ENCODE measurements at regions not wholly inside any gene's neighbourhood (a gene's known extent, or its start where the extent isn't known, plus 50 kb on each side); places are given as distances from the start of the nearest gene placed in this dataset.

DNA sequence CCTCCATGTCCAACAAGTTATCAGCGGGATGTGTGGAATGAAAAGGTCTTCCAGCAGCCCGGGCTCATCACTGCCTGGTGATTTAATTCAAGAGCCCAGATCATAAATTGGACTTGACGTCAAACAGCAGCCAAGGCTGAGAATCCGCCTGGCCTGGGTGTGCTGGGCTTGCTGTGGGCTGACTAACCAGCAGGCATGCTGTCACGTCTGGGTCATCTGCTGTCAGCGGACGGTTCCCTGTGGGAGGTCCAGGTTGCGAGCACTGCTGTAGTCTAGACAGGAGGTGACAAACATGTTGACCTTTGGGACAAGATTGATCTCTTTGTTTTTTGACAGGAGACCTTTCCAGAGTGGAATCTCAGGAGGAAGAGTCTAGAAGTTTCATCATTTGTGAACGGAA, 289.7 kb downstream of the OSTF1 start:
- ChIA-PET CTCF (no interaction called here), POLR2A (no interaction called here)
- Histone ChIP-seq H3K4me1 (no peaks in the 10 kb centered on the region), H3K4me2 (no peak overlapping the region), H3K27ac (no peak overlapping the region), H3K9me3 (no peaks in the 10 kb centered on the region), H3K4me3 (no peak overlapping the region)
- FAIRE-seq = no peak
- WGBS (ENCODE audit: missing lambda C conversion rate) = 7% methylated on average over 9 of the region's 9 CpGs
- ATAC-seq = peak; percentile 66 to 84; a peak in 5 of 6 replicates
- DNase-seq (ENCODE audit: low read depth in 1 of 2, low spot score in 1 of 2) = peak in 1 of 2 experiments; percentile 78
- TF ChIP-seq JUNB (IDR thresholded peaks at IDR 0.05) = 0 out of 2 replicates have a peak, but pooled peaks have one; percentile 10
- no peak for TF ChIP-seq HMGXB4 (CRISPR knock-in tag; IDR thresholded peaks at IDR 0.05; ENCODE audit: borderline replicate concordance)
- TF ChIP-seq GATA3 (IDR thresholded peaks at IDR 0.05; ENCODE audit: borderline replicate concordance) = peak; percentile 28; the same call in 1 of the 2 replicates

GRCh38 chr9:75378926-75379325, 290.6 kb downstream of the OSTF1 start:
- FAIRE-seq (no peak), DNase-seq (ENCODE audit: low read depth in 1 of 2, low spot score in 1 of 2) (no peak), ATAC-seq (no peak)
- ChIA-PET CTCF (no interaction called here), POLR2A (no interaction called here)
- H3K4me3 ChIP-seq = no peak overlapping the region
- no peaks in the 10 kb centered on the region for H3K4me1 ChIP-seq
- H3K4me2 ChIP-seq = no peak overlapping the region
- TF ChIP-seq NPAS2 (CRISPR knock-in tag; IDR thresholded peaks at IDR 0.05; ENCODE audit: borderline replicate concordance) (no peak), HOXA7 (CRISPR knock-in tag; IDR thresholded peaks at IDR 0.05) (no peak), RCOR1 (IDR thresholded peaks at IDR 0.05; ENCODE audit: low read depth, low read length) (no peak), ATOH8 (CRISPR knock-in tag; IDR thresholded peaks at IDR 0.05; ENCODE audit: low read depth) (no peak), HEYL (CRISPR knock-in tag; IDR thresholded peaks at IDR 0.05) (no peak), MAFK (IDR thresholded peaks at IDR 0.05; ENCODE audit: partially characterized antibody) (no peak), ZNF302 (CRISPR knock-in tag; IDR thresholded peaks at IDR 0.05) (no peak), MAZ (IDR thresholded peaks at IDR 0.05; ENCODE audit: borderline replicate concordance, low read depth, low read length) (no peak), JUN (IDR thresholded peaks at IDR 0.05) (no peak), ESRRA (IDR thresholded peaks at IDR 0.05; ENCODE audit: borderline replicate concordance, low read length) (no peak), RARB (CRISPR knock-in tag; IDR thresholded peaks at IDR 0.05) (no peak), PHF8 (IDR thresholded peaks at IDR 0.05; ENCODE audit: borderline replicate concordance, low read depth) (no peak)
- TF ChIP-seq, protein P1, sequence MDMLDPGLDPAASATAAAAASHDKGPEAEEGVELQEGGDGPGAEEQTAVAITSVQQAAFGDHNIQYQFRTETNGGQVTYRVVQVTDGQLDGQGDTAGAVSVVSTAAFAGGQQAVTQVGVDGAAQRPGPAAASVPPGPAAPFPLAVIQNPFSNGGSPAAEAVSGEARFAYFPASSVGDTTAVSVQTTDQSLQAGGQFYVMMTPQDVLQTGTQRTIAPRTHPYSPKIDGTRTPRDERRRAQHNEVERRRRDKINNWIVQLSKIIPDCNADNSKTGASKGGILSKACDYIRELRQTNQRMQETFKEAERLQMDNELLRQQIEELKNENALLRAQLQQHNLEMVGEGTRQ (IDR thresholded peaks at IDR 0.05) = no peak
- TF ChIP-seq, protein P2, sequence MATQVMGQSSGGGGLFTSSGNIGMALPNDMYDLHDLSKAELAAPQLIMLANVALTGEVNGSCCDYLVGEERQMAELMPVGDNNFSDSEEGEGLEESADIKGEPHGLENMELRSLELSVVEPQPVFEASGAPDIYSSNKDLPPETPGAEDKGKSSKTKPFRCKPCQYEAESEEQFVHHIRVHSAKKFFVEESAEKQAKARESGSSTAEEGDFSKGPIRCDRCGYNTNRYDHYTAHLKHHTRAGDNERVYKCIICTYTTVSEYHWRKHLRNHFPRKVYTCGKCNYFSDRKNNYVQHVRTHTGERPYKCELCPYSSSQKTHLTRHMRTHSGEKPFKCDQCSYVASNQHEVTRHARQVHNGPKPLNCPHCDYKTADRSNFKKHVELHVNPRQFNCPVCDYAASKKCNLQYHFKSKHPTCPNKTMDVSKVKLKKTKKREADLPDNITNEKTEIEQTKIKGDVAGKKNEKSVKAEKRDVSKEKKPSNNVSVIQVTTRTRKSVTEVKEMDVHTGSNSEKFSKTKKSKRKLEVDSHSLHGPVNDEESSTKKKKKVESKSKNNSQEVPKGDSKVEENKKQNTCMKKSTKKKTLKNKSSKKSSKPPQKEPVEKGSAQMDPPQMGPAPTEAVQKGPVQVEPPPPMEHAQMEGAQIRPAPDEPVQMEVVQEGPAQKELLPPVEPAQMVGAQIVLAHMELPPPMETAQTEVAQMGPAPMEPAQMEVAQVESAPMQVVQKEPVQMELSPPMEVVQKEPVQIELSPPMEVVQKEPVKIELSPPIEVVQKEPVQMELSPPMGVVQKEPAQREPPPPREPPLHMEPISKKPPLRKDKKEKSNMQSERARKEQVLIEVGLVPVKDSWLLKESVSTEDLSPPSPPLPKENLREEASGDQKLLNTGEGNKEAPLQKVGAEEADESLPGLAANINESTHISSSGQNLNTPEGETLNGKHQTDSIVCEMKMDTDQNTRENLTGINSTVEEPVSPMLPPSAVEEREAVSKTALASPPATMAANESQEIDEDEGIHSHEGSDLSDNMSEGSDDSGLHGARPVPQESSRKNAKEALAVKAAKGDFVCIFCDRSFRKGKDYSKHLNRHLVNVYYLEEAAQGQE (IDR thresholded peaks at IDR 0.05) = no peak
- TF ChIP-seq, protein P3, sequence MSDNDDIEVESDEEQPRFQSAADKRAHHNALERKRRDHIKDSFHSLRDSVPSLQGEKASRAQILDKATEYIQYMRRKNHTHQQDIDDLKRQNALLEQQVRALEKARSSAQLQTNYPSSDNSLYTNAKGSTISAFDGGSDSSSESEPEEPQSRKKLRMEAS (IDR thresholded peaks at IDR 0.05) = no peak
- no peak overlapping the region for H3K27ac ChIP-seq
- WGBS (ENCODE audit: missing lambda C conversion rate) = 10% methylated on average over 1 of the region's 1 CpG
- no peaks in the 10 kb centered on the region for H3K9me3 ChIP-seq
